GM12892 (cell line): ENCODE measurements at regions not wholly inside any gene's neighbourhood (a gene's known extent, or its start where the extent isn't known, plus 50 kb on each side); places are given as distances from the start of the nearest gene placed in this dataset.

Source experiments
- DNase-seq: peaks from one replicate; pipeline ENCODE4 v3.0.0; 2011; ENCODE audit not compliant: insufficient read length
- FAIRE-seq: peaks from 2 replicates; lab custom pipeline; 2011; peaks lifted over from hg19 to GRCh38; lab: Jason Lieb, UNC
- POLR2A ChIP-seq: IDR thresholded peaks from 2 replicates; pipeline ENCODE4 v1.6.1; 2011; ENCODE audit warnings: low read depth, low read length, control low read depth
- POLR2AphosphoS5 ChIP-seq: IDR thresholded peaks from 2 replicates; pipeline ENCODE4 v1.6.1; 2011; ENCODE audit warnings: low read depth, low read length, control low read depth
- TAF1 ChIP-seq: IDR thresholded peaks from 2 replicates; pipeline ENCODE4 v1.6.1; 2011; ENCODE audit warnings: low read depth, mild to moderate bottlenecking, control low read depth, low read length, borderline replicate concordance

- FAIRE-seq: no peak
- no peak for DNase-seq
- TF ChIP-seq POLR2A: no peak
- TF ChIP-seq POLR2AphosphoS5: no peak
- TF ChIP-seq TAF1: no peak
These were observed 490.2 kb upstream of the MGMT start for GRCh38 chr10:128976856-128977255.

GRCh38 chr10:128978211-128978610 is 488.8 kb upstream of the MGMT start:
- TF ChIP-seq POLR2A (no peak), POLR2AphosphoS5 (no peak), TAF1 (no peak)
- no peak for FAIRE-seq
- DNase-seq: no peak

- FAIRE-seq (no peak), DNase-seq (no peak)
- no peak for TF ChIP-seq TAF1
These were observed 487.6 kb upstream of the MGMT start for GRCh38 chr10:128979405-128979804.

GRCh38 chr10:128981251-128981650 is 485.8 kb upstream of the MGMT start:
- FAIRE-seq (no peak), DNase-seq (no peak)
- no peak for TF ChIP-seq POLR2AphosphoS5
- TF ChIP-seq POLR2A: no peak
- no peak for TF ChIP-seq TAF1

- FAIRE-seq (no peak), DNase-seq (no peak)
- no peak for TF ChIP-seq POLR2A
- no peak for TF ChIP-seq TAF1
- TF ChIP-seq POLR2AphosphoS5: no peak
These were observed 485.0 kb upstream of the MGMT start for GRCh38 chr10:128981881-128982615.

- DNase-seq (no peak), FAIRE-seq (no peak)
- TF ChIP-seq TAF1 (no peak), POLR2A (no peak), POLR2AphosphoS5 (no peak)
These were observed 484.5 kb upstream of the MGMT start for GRCh38 chr10:128982616-128982915.

- no peak for DNase-seq
- TF ChIP-seq TAF1 (no peak), POLR2A (no peak), POLR2AphosphoS5 (no peak)
- no peak for FAIRE-seq
These were observed 482.0 kb upstream of the MGMT start for GRCh38 chr10:128985036-128985435.

GRCh38 chr10:128990986-128991385 is 476.1 kb upstream of the MGMT start:
- DNase-seq (no peak), FAIRE-seq (no peak)
- TF ChIP-seq TAF1 (no peak), POLR2A (no peak), POLR2AphosphoS5 (no peak)

- FAIRE-seq (no peak), DNase-seq (no peak)
- TF ChIP-seq POLR2AphosphoS5 (no peak), TAF1 (no peak), POLR2A (no peak)
These were observed 474.3 kb upstream of the MGMT start for GRCh38 chr10:128992770-128993169.

- DNase-seq (no peak), FAIRE-seq (no peak)
- no peak for TF ChIP-seq POLR2A
- TF ChIP-seq TAF1: no peak
These were observed 473.6 kb upstream of the MGMT start for GRCh38 chr10:128993443-128993842.

- DNase-seq (no peak), FAIRE-seq (no peak)
- TF ChIP-seq TAF1: no peak
These were observed 473.0 kb upstream of the MGMT start for GRCh38 chr10:128993911-128994538.

GRCh38 chr10:128994598-128995143 is 472.4 kb upstream of the MGMT start:
- FAIRE-seq: no peak
- no peak for DNase-seq
- TF ChIP-seq TAF1 (no peak), POLR2AphosphoS5 (no peak), POLR2A (no peak)

- FAIRE-seq (no peak), DNase-seq (no peak)
- TF ChIP-seq TAF1: no peak
- TF ChIP-seq POLR2A: no peak
- no peak for TF ChIP-seq POLR2AphosphoS5
These were observed 471.4 kb upstream of the MGMT start for GRCh38 chr10:128995676-128996075.
